GM12878 (cell line): ENCODE measurements at regions not wholly inside any gene's neighbourhood (a gene's known extent, or its start where the extent isn't known, plus 50 kb on each side); places are given as distances from the start of the nearest gene placed in this dataset.

ENCODE experiments used
- ATAC-seq: fragments of 200-7000 bp; cut with Tn5 transposase; 3 replicates; pipeline ENCODE4 v1.9.1; 2020; ENCODE audit warnings: mild to moderate bottlenecking, moderate library complexity
- BruUV-seq: library from RNA; stranded (reverse); fragments of 400-500 nt; replicated peaks from 2 replicates; lab custom pipeline; 2021; lab: Mats Ljungman, UMichigan
- CTCF ChIA-PET: fragments of 300-600 bp; sonication (Branson Sonifier 250); formaldehyde crosslinking; extraction: SDS; loops from one replicate; lab custom pipeline; 2021; ENCODE audit warnings: inconsistent platforms; lab: Yijun Ruan, JAX
- POLR2A ChIA-PET: fragments of 350-600 bp; formaldehyde crosslinking; extraction: SDS; loops from one replicate; lab custom pipeline; 2021; ENCODE audit warnings: inconsistent platforms; lab: Charles Lee
- RAD21 ChIA-PET: fragments of 300-600 bp; sonication (Branson Sonifier 250); formaldehyde crosslinking; loops from one replicate; lab custom pipeline; 2023; ENCODE audit warnings: antibody characterized with exemption; ENCODE audit not compliant: unreplicated experiment; lab: Charles Lee
- SMC1A ChIA-PET: fragments of 300-600 bp; sonication (Branson Sonifier 250); formaldehyde crosslinking; loops from one replicate; lab custom pipeline; 2023; ENCODE audit not compliant: unreplicated experiment, uncharacterized antibody; lab: Charles Lee
- DNase-seq: peaks from one replicate; pipeline ENCODE4 v3.0.0-alpha.2; 2011; ENCODE audit warnings: low read depth, low spot score
- FAIRE-seq: peaks from 3 replicates; lab custom pipeline; 2011; peaks lifted over from hg19 to GRCh38; lab: Jason Lieb, UNC
- H2AFZ ChIP-seq: 2 replicates; pipeline ENCODE4 v1.6.0; 2011; ENCODE audit warnings: low read depth, low read length, control low read depth; ENCODE audit not compliant: control insufficient read depth
- H3K27ac ChIP-seq: 2 replicates; pipeline ENCODE4 v1.5.1; 2011; ENCODE audit warnings: control low read depth; ENCODE audit not compliant: control insufficient read depth, insufficient read depth
- H3K27me3 ChIP-seq, 2 experiments: replicated peaks in 1 of 2; 2 replicates each; pipeline versions ENCODE4 v1.6.0 to v1.6.1; 2011; ENCODE audit warnings: low read length in 1 of 2; ENCODE audit not compliant: control insufficient read depth in 2 of 2, insufficient read depth in 2 of 2
- H3K36me3 ChIP-seq, 2 experiments: 2 replicates each; pipeline ENCODE4 v1.5.1; 2011; ENCODE audit warnings: low read length in 1 of 2; ENCODE audit not compliant: control insufficient read depth in 2 of 2, insufficient read depth in 2 of 2
- H3K4me1 ChIP-seq: 2 replicates; pipeline ENCODE4 v1.6.1; 2011; ENCODE audit warnings: mild to moderate bottlenecking, low read length, moderate library complexity, mixed read lengths; ENCODE audit not compliant: control insufficient read depth, insufficient read depth
- H3K4me2 ChIP-seq: 2 replicates; pipeline ENCODE4 v1.6.0; 2011; ENCODE audit warnings: control low read depth; ENCODE audit not compliant: control insufficient read depth, insufficient read depth
- H3K4me3 ChIP-seq: fragments of 200-600 bp; sonication (generic); 2 replicates; pipeline ENCODE4 v1.5.1; 2016
- H3K79me2 ChIP-seq: 2 replicates; pipeline ENCODE4 v1.6.0; 2011; ENCODE audit warnings: low read length; ENCODE audit not compliant: control insufficient read depth, insufficient read depth
- H3K9ac ChIP-seq: 2 replicates; pipeline ENCODE4 v1.8.0; 2011; ENCODE audit warnings: low read length, control low read depth, mixed read lengths; ENCODE audit not compliant: control insufficient read depth, insufficient read depth
- H3K9me3 ChIP-seq: replicated peaks from 3 replicates; pipeline ENCODE4 v1.5.1; 2011; ENCODE audit warnings: mild to moderate bottlenecking, low read length; ENCODE audit not compliant: control insufficient read depth, insufficient read depth
- H4K20me1 ChIP-seq: 2 replicates; pipeline ENCODE4 v1.6.0; 2011; ENCODE audit not compliant: control insufficient read depth, insufficient read depth
- JUNB ChIP-seq: IDR thresholded peaks from 2 replicates; pipeline ENCODE4 v1.6.1; 2016; ENCODE audit warnings: antibody characterized with exemption, mild to moderate bottlenecking
- POLR2AphosphoS5 ChIP-seq: IDR thresholded peaks from 2 replicates; pipeline ENCODE4 v1.6.1; 2011; ENCODE audit warnings: mild to moderate bottlenecking, low read length, inconsistent platforms
- RAD21 ChIP-seq: IDR thresholded peaks from 2 replicates; pipeline ENCODE4 v1.6.1; 2011; ENCODE audit warnings: mild to moderate bottlenecking, low read depth, low read length, moderate library complexity; ENCODE audit not compliant: insufficient read depth
- SMC3 ChIP-seq: IDR thresholded peaks from 2 replicates; pipeline ENCODE4 v1.6.1; 2011; ENCODE audit warnings: low read length, improper control_type of control experiment, borderline replicate concordance
- SUPT20H ChIP-seq: IDR thresholded peaks from 2 replicates; pipeline ENCODE4 v1.6.1; 2011; ENCODE audit warnings: low read depth, mild to moderate bottlenecking, low read length, moderate library complexity, borderline replicate concordance; ENCODE audit not compliant: control insufficient read depth
- TCF3 ChIP-seq: IDR thresholded peaks from 2 replicates; pipeline ENCODE4 v1.6.1; 2012; ENCODE audit warnings: low read depth, mild to moderate bottlenecking, low read length, borderline replicate concordance; ENCODE audit not compliant: insufficient read depth
- WGBS: methylation state at CpG from one replicate; pipeline ENCODE4 v1.1.6; 2016; ENCODE audit warnings: low lambda C conversion rate; ENCODE audit not compliant: insufficient replicate concordance, insufficient coverage; ENCODE audit errors: missing lambda C conversion rate; 5-methylcytosine and 5-hydroxymethylcytosine counted together
- in situ Hi-C: fragments of 300-500 bp; cut with MboI; formaldehyde crosslinking; loops from 9 replicates; pipeline ENCODE4 v1.14.3; 2018; ENCODE audit warnings: mixed read lengths
- intact Hi-C: fragments of 100-400 bp; cut with micrococcal nuclease; formaldehyde crosslinking; loops from one replicate; pipeline ENCODE4 v1.14.2; 2022; ENCODE audit not compliant: unreplicated experiment
- TF ChIP-seq, protein P1 (sequence below): IDR thresholded peaks from 2 replicates; pipeline ENCODE4 v1.6.1; 2011; ENCODE audit warnings: low read depth, mild to moderate bottlenecking, low read length, moderate library complexity, borderline replicate concordance; ENCODE audit errors: extremely low read depth
- TF ChIP-seq, protein P2 (sequence below): fragments of 450-650 bp; formaldehyde crosslinking; IDR thresholded peaks from 2 replicates; pipeline ENCODE4 v1.4.0; 2020; ENCODE audit warnings: mild to moderate bottlenecking, moderate library complexity
- TF ChIP-seq, protein P3 (sequence below): fragments of 450-650 bp; IDR thresholded peaks from 2 replicates; pipeline ENCODE4 v1.6.1; 2018; ENCODE audit warnings: mild to moderate bottlenecking, low read depth, moderate library complexity; ENCODE audit not compliant: partially characterized antibody
- TF ChIP-seq, protein P4 (sequence below): IDR thresholded peaks from 2 replicates; pipeline ENCODE4 v1.6.1; 2012; ENCODE audit warnings: improper control_type of control experiment, low read depth, low read length; ENCODE audit not compliant: insufficient replicate concordance

DNA sequence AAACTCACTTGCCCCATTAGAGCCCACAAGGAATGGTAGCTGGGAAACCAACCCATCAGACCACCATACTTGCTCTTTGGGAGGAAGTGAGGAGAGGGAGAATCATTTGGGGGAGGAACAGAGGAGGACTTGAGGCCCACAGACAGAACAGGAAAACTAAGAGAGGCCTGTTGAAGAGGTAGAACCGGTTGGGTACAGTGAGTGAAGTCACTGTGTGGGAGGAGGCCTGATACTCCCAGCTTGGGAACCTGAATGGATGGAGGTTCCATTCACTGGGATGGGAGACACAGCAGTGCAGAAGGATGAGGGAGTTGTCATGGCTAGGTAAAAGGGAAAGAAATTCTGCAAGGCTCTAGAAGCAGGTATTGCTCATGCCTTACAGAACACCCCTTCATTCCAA lies 63.4 kb upstream of the PSEN2 start:
- no TSS peak for BruUV-seq
- ChIA-PET SMC1A (interaction anchor here (1.3 kb wide), 2 partner anchors 17 to 19 kb away, joined by 3 to 8 read pairs; no protein-coding TSS in a partner anchor), POLR2A (interaction anchor here (0.5 kb wide), 1 partner anchor 11 kb away, joined by 3 read pairs; no protein-coding TSS in a partner anchor), CTCF (interaction anchor here (0.6 to 1.6 kb wide), 3 partner anchors 11 to 17 kb away, joined by 3 to 4 read pairs (median 3); no protein-coding TSS in a partner anchor), RAD21 (interaction anchor here (0.9 to 2.4 kb wide), 2 partner anchors 13 to 15 kb away, joined by 3 to 6 read pairs; no protein-coding TSS in a partner anchor)
- intact Hi-C loops, result no loop called here
- Histone ChIP-seq H3K4me1 (no peaks in the 10 kb centered on the region), H3K4me3 (no peak overlapping the region), H2AFZ (no peak overlapping the region), H3K27ac (no peak overlapping the region), H3K27me3 (no peaks in the 10 kb centered on the region; a peak in 1 of 4 replicates), H3K79me2 (no peaks in the 10 kb centered on the region), H3K9me3 (no peaks in the 10 kb centered on the region; the same call in 2 of the 3 replicates), H4K20me1 (no peaks in the 10 kb centered on the region), H3K36me3 (no peaks in the 10 kb centered on the region), H3K9ac (no peak overlapping the region), H3K4me2 (no peak overlapping the region)
- WGBS, result 55% methylated on average over 1 of the region's 1 CpG
- FAIRE-seq (no peak), DNase-seq (no peak), ATAC-seq (no peak)
- in situ Hi-C loops, result loop anchor here (5.0 kb wide), 1 partner anchor 50 kb away; no protein-coding TSS in a partner anchor
- TF ChIP-seq, protein P1, sequence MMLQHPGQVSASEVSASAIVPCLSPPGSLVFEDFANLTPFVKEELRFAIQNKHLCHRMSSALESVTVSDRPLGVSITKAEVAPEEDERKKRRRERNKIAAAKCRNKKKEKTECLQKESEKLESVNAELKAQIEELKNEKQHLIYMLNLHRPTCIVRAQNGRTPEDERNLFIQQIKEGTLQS, result no peak
- no peak for TF ChIP-seq TCF3
- TF ChIP-seq SUPT20H, result no peak
- TF ChIP-seq, protein P2, sequence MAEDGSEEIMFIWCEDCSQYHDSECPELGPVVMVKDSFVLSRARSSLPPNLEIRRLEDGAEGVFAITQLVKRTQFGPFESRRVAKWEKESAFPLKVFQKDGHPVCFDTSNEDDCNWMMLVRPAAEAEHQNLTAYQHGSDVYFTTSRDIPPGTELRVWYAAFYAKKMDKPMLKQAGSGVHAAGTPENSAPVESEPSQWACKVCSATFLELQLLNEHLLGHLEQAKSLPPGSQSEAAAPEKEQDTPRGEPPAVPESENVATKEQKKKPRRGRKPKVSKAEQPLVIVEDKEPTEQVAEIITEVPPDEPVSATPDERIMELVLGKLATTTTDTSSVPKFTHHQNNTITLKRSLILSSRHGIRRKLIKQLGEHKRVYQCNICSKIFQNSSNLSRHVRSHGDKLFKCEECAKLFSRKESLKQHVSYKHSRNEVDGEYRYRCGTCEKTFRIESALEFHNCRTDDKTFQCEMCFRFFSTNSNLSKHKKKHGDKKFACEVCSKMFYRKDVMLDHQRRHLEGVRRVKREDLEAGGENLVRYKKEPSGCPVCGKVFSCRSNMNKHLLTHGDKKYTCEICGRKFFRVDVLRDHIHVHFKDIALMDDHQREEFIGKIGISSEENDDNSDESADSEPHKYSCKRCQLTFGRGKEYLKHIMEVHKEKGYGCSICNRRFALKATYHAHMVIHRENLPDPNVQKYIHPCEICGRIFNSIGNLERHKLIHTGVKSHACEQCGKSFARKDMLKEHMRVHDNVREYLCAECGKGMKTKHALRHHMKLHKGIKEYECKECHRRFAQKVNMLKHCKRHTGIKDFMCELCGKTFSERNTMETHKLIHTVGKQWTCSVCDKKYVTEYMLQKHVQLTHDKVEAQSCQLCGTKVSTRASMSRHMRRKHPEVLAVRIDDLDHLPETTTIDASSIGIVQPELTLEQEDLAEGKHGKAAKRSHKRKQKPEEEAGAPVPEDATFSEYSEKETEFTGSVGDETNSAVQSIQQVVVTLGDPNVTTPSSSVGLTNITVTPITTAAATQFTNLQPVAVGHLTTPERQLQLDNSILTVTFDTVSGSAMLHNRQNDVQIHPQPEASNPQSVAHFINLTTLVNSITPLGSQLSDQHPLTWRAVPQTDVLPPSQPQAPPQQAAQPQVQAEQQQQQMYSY (CRISPR knock-in tag), result no peak
- TF ChIP-seq, protein P3, sequence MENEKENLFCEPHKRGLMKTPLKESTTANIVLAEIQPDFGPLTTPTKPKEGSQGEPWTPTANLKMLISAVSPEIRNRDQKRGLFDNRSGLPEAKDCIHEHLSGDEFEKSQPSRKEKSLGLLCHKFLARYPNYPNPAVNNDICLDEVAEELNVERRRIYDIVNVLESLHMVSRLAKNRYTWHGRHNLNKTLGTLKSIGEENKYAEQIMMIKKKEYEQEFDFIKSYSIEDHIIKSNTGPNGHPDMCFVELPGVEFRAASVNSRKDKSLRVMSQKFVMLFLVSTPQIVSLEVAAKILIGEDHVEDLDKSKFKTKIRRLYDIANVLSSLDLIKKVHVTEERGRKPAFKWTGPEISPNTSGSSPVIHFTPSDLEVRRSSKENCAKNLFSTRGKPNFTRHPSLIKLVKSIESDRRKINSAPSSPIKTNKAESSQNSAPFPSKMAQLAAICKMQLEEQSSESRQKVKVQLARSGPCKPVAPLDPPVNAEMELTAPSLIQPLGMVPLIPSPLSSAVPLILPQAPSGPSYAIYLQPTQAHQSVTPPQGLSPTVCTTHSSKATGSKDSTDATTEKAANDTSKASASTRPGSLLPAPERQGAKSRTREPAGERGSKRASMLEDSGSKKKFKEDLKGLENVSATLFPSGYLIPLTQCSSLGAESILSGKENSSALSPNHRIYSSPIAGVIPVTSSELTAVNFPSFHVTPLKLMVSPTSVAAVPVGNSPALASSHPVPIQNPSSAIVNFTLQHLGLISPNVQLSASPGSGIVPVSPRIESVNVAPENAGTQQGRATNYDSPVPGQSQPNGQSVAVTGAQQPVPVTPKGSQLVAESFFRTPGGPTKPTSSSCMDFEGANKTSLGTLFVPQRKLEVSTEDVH, result no peak
- no peak for TF ChIP-seq JUNB
- TF ChIP-seq, protein P4, sequence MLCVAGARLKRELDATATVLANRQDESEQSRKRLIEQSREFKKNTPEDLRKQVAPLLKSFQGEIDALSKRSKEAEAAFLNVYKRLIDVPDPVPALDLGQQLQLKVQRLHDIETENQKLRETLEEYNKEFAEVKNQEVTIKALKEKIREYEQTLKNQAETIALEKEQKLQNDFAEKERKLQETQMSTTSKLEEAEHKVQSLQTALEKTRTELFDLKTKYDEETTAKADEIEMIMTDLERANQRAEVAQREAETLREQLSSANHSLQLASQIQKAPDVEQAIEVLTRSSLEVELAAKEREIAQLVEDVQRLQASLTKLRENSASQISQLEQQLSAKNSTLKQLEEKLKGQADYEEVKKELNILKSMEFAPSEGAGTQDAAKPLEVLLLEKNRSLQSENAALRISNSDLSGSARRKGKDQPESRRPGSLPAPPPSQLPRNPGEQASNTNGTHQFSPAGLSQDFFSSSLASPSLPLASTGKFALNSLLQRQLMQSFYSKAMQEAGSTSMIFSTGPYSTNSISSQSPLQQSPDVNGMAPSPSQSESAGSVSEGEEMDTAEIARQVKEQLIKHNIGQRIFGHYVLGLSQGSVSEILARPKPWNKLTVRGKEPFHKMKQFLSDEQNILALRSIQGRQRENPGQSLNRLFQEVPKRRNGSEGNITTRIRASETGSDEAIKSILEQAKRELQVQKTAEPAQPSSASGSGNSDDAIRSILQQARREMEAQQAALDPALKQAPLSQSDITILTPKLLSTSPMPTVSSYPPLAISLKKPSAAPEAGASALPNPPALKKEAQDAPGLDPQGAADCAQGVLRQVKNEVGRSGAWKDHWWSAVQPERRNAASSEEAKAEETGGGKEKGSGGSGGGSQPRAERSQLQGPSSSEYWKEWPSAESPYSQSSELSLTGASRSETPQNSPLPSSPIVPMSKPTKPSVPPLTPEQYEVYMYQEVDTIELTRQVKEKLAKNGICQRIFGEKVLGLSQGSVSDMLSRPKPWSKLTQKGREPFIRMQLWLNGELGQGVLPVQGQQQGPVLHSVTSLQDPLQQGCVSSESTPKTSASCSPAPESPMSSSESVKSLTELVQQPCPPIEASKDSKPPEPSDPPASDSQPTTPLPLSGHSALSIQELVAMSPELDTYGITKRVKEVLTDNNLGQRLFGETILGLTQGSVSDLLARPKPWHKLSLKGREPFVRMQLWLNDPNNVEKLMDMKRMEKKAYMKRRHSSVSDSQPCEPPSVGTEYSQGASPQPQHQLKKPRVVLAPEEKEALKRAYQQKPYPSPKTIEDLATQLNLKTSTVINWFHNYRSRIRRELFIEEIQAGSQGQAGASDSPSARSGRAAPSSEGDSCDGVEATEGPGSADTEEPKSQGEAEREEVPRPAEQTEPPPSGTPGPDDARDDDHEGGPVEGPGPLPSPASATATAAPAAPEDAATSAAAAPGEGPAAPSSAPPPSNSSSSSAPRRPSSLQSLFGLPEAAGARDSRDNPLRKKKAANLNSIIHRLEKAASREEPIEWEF, result no peak
- no peak for TF ChIP-seq RAD21
- TF ChIP-seq SMC3, result no peak
- TF ChIP-seq POLR2AphosphoS5, result no peak
